Prostate gland (tissue), 2 donors: ENCODE measurements at regions not wholly inside any gene's neighbourhood (a gene's known extent, or its start where the extent isn't known, plus 50 kb on each side); places are given as distances from the start of the nearest gene placed in this dataset.

Source experiments
- DNase-seq: peaks from one replicate; pipeline ENCODE4 v3.0.0-alpha.2; 2019; ENCODE audit warnings: low spot score
- H3K27ac ChIP-seq, 2 donors: fragments of 200-600 bp; sonication (generic); 2 replicates each; pipeline ENCODE4 v1.5.1; 2017 to 2019
- H3K27me3 ChIP-seq: fragments of 200-600 bp; sonication (generic); replicated peaks from 2 replicates; pipeline ENCODE4 v1.5.1; 2019; ENCODE audit not compliant: insufficient read depth
- H3K36me3 ChIP-seq, 2 donors: fragments of 200-600 bp; sonication (generic); 1 replicate in 1 of 2; 2 replicates in 1 of 2; pipeline versions ENCODE4 v1.5.1 to v1.8.1; 2017 to 2019
- H3K4me1 ChIP-seq: fragments of 200-600 bp; sonication (generic); replicated peaks from 2 replicates; pipeline ENCODE4 v1.5.1; 2019
- H3K4me3 ChIP-seq, 2 donors: fragments of 200-600 bp; sonication (generic); 2 replicates each; pipeline ENCODE4 v1.5.1; 2017 to 2019
- H3K9me3 ChIP-seq: fragments of 200-600 bp; sonication (generic); 2 replicates; pipeline ENCODE4 v1.5.1; 2017
- CTCF ChIP-seq, 4 experiments: fragments of 200-600 bp in 2 of 4; fragments of 450-650 bp in 2 of 4; sonication (generic) in 2 of 4; IDR thresholded peaks; 1 replicate in 3 of 4; 2 replicates in 1 of 4; pipeline ENCODE4 v1.5.1; 2016 to 2019; ENCODE audit warnings: antibody characterized with exemption in 4 of 4, mild to moderate bottlenecking in 2 of 4, moderate library complexity in 2 of 4
- POLR2A ChIP-seq: fragments of 450-650 bp; IDR thresholded peaks from one replicate; pipeline ENCODE4 v1.6.1; 2016; ENCODE audit warnings: antibody characterized with exemption, mild to moderate bottlenecking
- POLR2AphosphoS5 ChIP-seq: sonication (generic); formaldehyde crosslinking; IDR thresholded peaks from one replicate; pipeline ENCODE4 v1.6.1; 2017; ENCODE audit warnings: antibody characterized with exemption
- WGBS: methylation state at CpG from one replicate; pipeline ENCODE4 v1.1.5; 2018; 5-methylcytosine and 5-hydroxymethylcytosine counted together
- intact Hi-C: fragments of 100-400 bp; cut with DNase I; formaldehyde crosslinking; loops from one replicate; pipeline ENCODE4 v1.14.2; 2022

GRCh38 chr2:133676392-133677130 is 108.3 kb upstream of the NCKAP5 start:
- H3K4me3 ChIP-seq: no peak overlapping the region
- WGBS: 82% methylated on average over 1 of the region's 1 CpG

GRCh38 chr2:133680343-133681049 is 112.2 kb upstream of the NCKAP5 start:
- no peak for DNase-seq
- Histone ChIP-seq H3K27me3 (no peaks in the 10 kb centered on the region), H3K9me3 (no peaks in the 10 kb centered on the region), H3K36me3 (no peaks in the 10 kb centered on the region), H3K4me3 (no peak overlapping the region), H3K4me1 (no peaks in the 10 kb centered on the region), H3K27ac (no peak overlapping the region)
- TF ChIP-seq POLR2A: no peak
- 69% methylated on average over 2 of the region's 2 CpGs for WGBS
- intact Hi-C loops: no loop called here

More at GRCh38 chr2:133676392-133677130, 108.3 kb upstream of the NCKAP5 start:
- no peaks in the 10 kb centered on the region for H3K9me3 ChIP-seq
- TF ChIP-seq POLR2A (no peak), POLR2AphosphoS5 (no peak), CTCF (IDR thresholded peaks at IDR 0.05) (no peak)
- intact Hi-C loops: no loop called here
- DNase-seq: no peak
- H3K36me3 ChIP-seq: no peaks in the 10 kb centered on the region
- no peaks in the 10 kb centered on the region for H3K27me3 ChIP-seq
- no peak overlapping the region for H3K27ac ChIP-seq
- no peaks in the 10 kb centered on the region for H3K4me1 ChIP-seq

GRCh38 chr2:133682347-133682746 is 114.1 kb upstream of the NCKAP5 start:
- Histone ChIP-seq H3K4me1 (no peaks in the 10 kb centered on the region), H3K36me3 (no peaks in the 10 kb centered on the region), H3K4me3 (no peak overlapping the region), H3K9me3 (no peaks in the 10 kb centered on the region), H3K27ac (no peak overlapping the region), H3K27me3 (no peaks in the 10 kb centered on the region)
- no peak for DNase-seq
- intact Hi-C loops: no loop called here
- TF ChIP-seq POLR2AphosphoS5: no peak
- WGBS: 74% methylated on average over 1 of the region's 1 CpG

- Histone ChIP-seq H3K4me1 (no peaks in the 10 kb centered on the region), H3K9me3 (no peaks in the 10 kb centered on the region), H3K27ac (no peak overlapping the region), H3K4me3 (no peak overlapping the region), H3K36me3 (no peaks in the 10 kb centered on the region), H3K27me3 (no peaks in the 10 kb centered on the region)
- no peak for DNase-seq
- intact Hi-C loops: no loop called here
- TF ChIP-seq POLR2A (no peak), POLR2AphosphoS5 (no peak), CTCF (IDR thresholded peaks at IDR 0.05) (no peak)
- 64% methylated on average over 3 of the region's 3 CpGs for WGBS
Observed at GRCh38 chr2:133682906-133683305, 114.6 kb upstream of the NCKAP5 start.

- TF ChIP-seq POLR2A (no peak), POLR2AphosphoS5 (no peak), CTCF (IDR thresholded peaks at IDR 0.05) (no peak)
- no peaks in the 10 kb centered on the region for H3K36me3 ChIP-seq
- no peaks in the 10 kb centered on the region for H3K4me1 ChIP-seq
- no peak for DNase-seq
- no peak overlapping the region for H3K4me3 ChIP-seq
- 88% methylated on average over 2 of the region's 2 CpGs for WGBS
- no peak overlapping the region for H3K27ac ChIP-seq
- intact Hi-C loops: no loop called here
- no peaks in the 10 kb centered on the region for H3K9me3 ChIP-seq
- no peaks in the 10 kb centered on the region for H3K27me3 ChIP-seq
Observed at GRCh38 chr2:133685636-133686215, 117.5 kb upstream of the NCKAP5 start.
